A549 (cell line): ENCODE measurements at regions not wholly inside any gene's neighbourhood (a gene's known extent, or its start where the extent isn't known, plus 50 kb on each side); places are given as distances from the start of the nearest gene placed in this dataset.

Source experiments
- ATAC-seq, 2 experiments: fragments of 200-7000 bp in 1 of 2; fragments of >200 bp in 1 of 2; cut with Nextera tagmentation in 1 of 2; cut with Tn5 transposase in 1 of 2; 3 replicates each; pipeline versions ENCODE4 v1.8.0 to v1.9.1; 2018 to 2020; ENCODE audit warnings: mild to moderate bottlenecking in 1 of 2, moderate library complexity in 1 of 2
- CTCF ChIA-PET: fragments of 300-600 bp; sonication (Branson Sonifier 250); formaldehyde crosslinking; extraction: SDS; loops from one replicate; lab custom pipeline; 2021; ENCODE audit warnings: antibody characterized with exemption, inconsistent platforms; lab: Yijun Ruan, JAX
- POLR2A ChIA-PET: fragments of 350-600 bp; formaldehyde crosslinking; extraction: SDS; loops from one replicate; lab custom pipeline; 2021; ENCODE audit warnings: antibody characterized with exemption, inconsistent platforms; lab: Yijun Ruan, JAX
- DNase-seq, 2 experiments: peaks; one replicate each; pipeline versions ENCODE4 v3.0.0 to v3.0.0-alpha.2; 2011 to 2016; ENCODE audit warnings: low read depth in 1 of 2, low spot score in 1 of 2
- FAIRE-seq: peaks from 2 replicates; lab custom pipeline; 2011; peaks lifted over from hg19 to GRCh38; lab: Jason Lieb, UNC
- H3K27ac ChIP-seq, 2 experiments: fragments of >200 bp; sonication (Bioruptor Twin); formaldehyde crosslinking; 3 replicates each; pipeline ENCODE4 v1.5.1; 2016 to 2017
- H3K4me1 ChIP-seq: fragments of >200 bp; sonication (Bioruptor Twin); formaldehyde crosslinking; 3 replicates; pipeline ENCODE4 v1.6.1; 2016
- H3K4me2 ChIP-seq: fragments of >200 bp; sonication (Bioruptor Twin); formaldehyde crosslinking; 3 replicates; pipeline ENCODE4 v1.6.1; 2016
- H3K4me3 ChIP-seq: fragments of >200 bp; sonication (Bioruptor Twin); formaldehyde crosslinking; 3 replicates; pipeline ENCODE4 v1.5.1; 2016
- H3K9me3 ChIP-seq: fragments of >200 bp; sonication (Bioruptor Twin); formaldehyde crosslinking; 3 replicates; pipeline ENCODE4 v1.6.1; 2016
- BHLHE40 ChIP-seq: IDR thresholded peaks from 2 replicates; pipeline ENCODE4 v1.6.1; 2012; ENCODE audit warnings: low read depth, low read length, inconsistent platforms
- CBX8 ChIP-seq: fragments of 200-600 bp; sonication (generic); IDR thresholded peaks from 2 replicates; pipeline ENCODE4 v1.6.1; 2016
- ESRRA ChIP-seq: fragments of 150-350 bp; IDR thresholded peaks from 2 replicates; pipeline ENCODE4 v1.6.1; 2014; ENCODE audit warnings: mild to moderate bottlenecking, low read length, borderline replicate concordance
- FOSL2 ChIP-seq, 2 experiments: fragments of 450-650 bp in 1 of 2; fragments of >200 bp in 1 of 2; sonication (Bioruptor Twin) in 1 of 2; formaldehyde crosslinking; IDR thresholded peaks; 2 replicates each; pipeline versions ENCODE4 v1.5.0 to v1.6.1; 2016 to 2020; ENCODE audit warnings: mild to moderate bottlenecking in 1 of 2, moderate library complexity in 1 of 2
- GATA3 ChIP-seq: IDR thresholded peaks from 2 replicates; pipeline ENCODE4 v1.6.1; 2012; ENCODE audit warnings: borderline replicate concordance
- HES2 ChIP-seq: fragments of >200 bp; sonication (Bioruptor Twin); formaldehyde crosslinking; IDR thresholded peaks from 2 replicates; pipeline ENCODE4 v1.6.1; 2016
- HMGXB4 ChIP-seq: fragments of 250-450 bp; sonication (Bioruptor Pico); IDR thresholded peaks from 2 replicates; pipeline ENCODE4 v1.5.0; 2021; ENCODE audit warnings: mild to moderate bottlenecking, moderate library complexity, borderline replicate concordance
- HOXB13 ChIP-seq: fragments of 250-450 bp; sonication (Bioruptor Pico); IDR thresholded peaks from 2 replicates; pipeline ENCODE4 v1.5.0; 2020; ENCODE audit warnings: low read depth, mild to moderate bottlenecking, moderate library complexity
- HOXB5 ChIP-seq: fragments of 250-450 bp; sonication (Bioruptor Pico); IDR thresholded peaks from 2 replicates; pipeline ENCODE4 v1.5.0; 2020; ENCODE audit warnings: mild to moderate bottlenecking, moderate library complexity
- JUN ChIP-seq, 2 experiments: fragments of >200 bp; sonication (Bioruptor Twin); formaldehyde crosslinking; IDR thresholded peaks; 2 replicates in 1 of 2; 3 replicates in 1 of 2; pipeline ENCODE4 v1.6.1; 2016 to 2017
- JUNB ChIP-seq: fragments of >200 bp; sonication (Bioruptor Twin); formaldehyde crosslinking; IDR thresholded peaks from 2 replicates; pipeline ENCODE4 v1.6.1; 2016
- KDM5A ChIP-seq: fragments of 200-600 bp; sonication (generic); IDR thresholded peaks from 2 replicates; pipeline ENCODE4 v1.6.1; 2016; ENCODE audit warnings: antibody characterized with exemption, mild to moderate bottlenecking
- MAX ChIP-seq: IDR thresholded peaks from 2 replicates; pipeline ENCODE4 v1.6.1; 2012
- NFE2L2 ChIP-seq: fragments of 150-350 bp; conservative IDR thresholded peaks from 2 replicates; pipeline ENCODE4 v1.6.1; 2014; ENCODE audit warnings: low read length
- NR3C1 ChIP-seq: fragments of >200 bp; sonication (Bioruptor Twin); formaldehyde crosslinking; IDR thresholded peaks from 3 replicates; pipeline ENCODE4 v1.6.1; 2017
- PBX3 ChIP-seq: IDR thresholded peaks from 2 replicates; pipeline ENCODE4 v1.6.1; 2012
- POLR2A ChIP-seq: IDR thresholded peaks from 2 replicates; pipeline ENCODE4 v1.6.1; 2012; ENCODE audit warnings: mild to moderate bottlenecking, low read length
- POLR2AphosphoS2 ChIP-seq: conservative IDR thresholded peaks from 2 replicates; pipeline ENCODE4 v1.6.1; 2012; ENCODE audit warnings: low read length, improper control_type of control experiment, inconsistent platforms
- RAD21 ChIP-seq, 2 experiments: fragments of >200 bp in 1 of 2; sonication (Bioruptor Twin) in 1 of 2; formaldehyde crosslinking in 1 of 2; IDR thresholded peaks in 1 of 2; conservative IDR thresholded peaks in 1 of 2; 2 replicates in 1 of 2; 3 replicates in 1 of 2; pipeline ENCODE4 v1.6.1; 2012 to 2018; ENCODE audit warnings: inconsistent platforms in 1 of 2
- RCOR1 ChIP-seq: fragments of 150-350 bp; IDR thresholded peaks from 2 replicates; pipeline ENCODE4 v1.6.1; 2014; ENCODE audit warnings: antibody characterized with exemption, low read length, low read depth
- REST ChIP-seq: fragments of 200-600 bp; sonication (generic); IDR thresholded peaks from 2 replicates; pipeline ENCODE4 v1.6.1; 2016; ENCODE audit warnings: antibody characterized with exemption, mild to moderate bottlenecking, moderate library complexity
- ZFP36 ChIP-seq: fragments of 450-650 bp; IDR thresholded peaks from 2 replicates; pipeline ENCODE4 v1.6.1; 2014; ENCODE audit warnings: borderline replicate concordance; ENCODE audit not compliant: partially characterized antibody
- ZNF302 ChIP-seq: fragments of 250-450 bp; sonication (Bioruptor Pico); IDR thresholded peaks from 2 replicates; pipeline ENCODE4 v1.9.0; 2021; ENCODE audit warnings: inconsistent platforms, mild to moderate bottlenecking, moderate library complexity
- ZSCAN20 ChIP-seq: fragments of 250-450 bp; sonication (Bioruptor Pico); IDR thresholded peaks from 2 replicates; pipeline ENCODE4 v1.8.0; 2022; ENCODE audit warnings: mild to moderate bottlenecking, moderate library complexity
- WGBS: methylation state at CpG from one replicate; pipeline ENCODE4 v1.1.6; 2017; ENCODE audit errors: missing lambda C conversion rate; 5-methylcytosine and 5-hydroxymethylcytosine counted together

GRCh38 chr13:63501702-63502101 lies 2086.1 kb upstream of the PCDH20 start:
- TF ChIP-seq JUN (IDR thresholded peaks at IDR 0.05) (no peak), BHLHE40 (no peak), MAX (no peak), HOXB13 (CRISPR knock-in tag) (no peak), REST (no peak), GATA3 (no peak), CBX8 (no peak), RAD21 (conservative IDR thresholded peaks at IDR 0.05 in 1 of 2, IDR thresholded peaks at IDR 0.05 in 1 of 2) (no peak), HMGXB4 (CRISPR knock-in tag) (no peak), NR3C1 (no peak)
- DNase-seq: no peak
- WGBS: 0% methylated on average over 1 of the region's 1 CpG
- no peak overlapping the region for H3K4me3 ChIP-seq
- no peak for FAIRE-seq
- no peaks in the 10 kb centered on the region for H3K4me1 ChIP-seq
- no peak for ATAC-seq
- ChIA-PET POLR2A (no interaction called here), CTCF (no interaction called here)
- no peak overlapping the region for H3K4me2 ChIP-seq
- H3K9me3 ChIP-seq: no peaks in the 10 kb centered on the region
- H3K27ac ChIP-seq: no peak overlapping the region

- Histone ChIP-seq H3K27ac (no peak overlapping the region), H3K9me3 (no peaks in the 10 kb centered on the region), H3K4me2 (no peak overlapping the region), H3K4me1 (no peaks in the 10 kb centered on the region), H3K4me3 (no peak overlapping the region)
- TF ChIP-seq ZSCAN20 (CRISPR knock-in tag) (no peak), RCOR1 (no peak), ESRRA (no peak), HES2 (no peak), POLR2AphosphoS2 (no peak), JUNB (no peak)
- FAIRE-seq (no peak), DNase-seq (no peak), ATAC-seq (no peak)
- CTCF ChIA-PET: no interaction called here
- POLR2A ChIA-PET: no interaction called here
These were observed 2082.0 kb upstream of the PCDH20 start for GRCh38 chr13:63497601-63498000.

GRCh38 chr13:63492604-63493003 lies 2077.0 kb upstream of the PCDH20 start:
- 43% methylated on average over 2 of the region's 2 CpGs for WGBS
- Histone ChIP-seq H3K4me2 (no peak overlapping the region), H3K4me1 (no peaks in the 10 kb centered on the region), H3K27ac (no peak overlapping the region), H3K4me3 (no peak overlapping the region), H3K9me3 (no peaks in the 10 kb centered on the region)
- no peak for ATAC-seq
- ChIA-PET CTCF (interaction anchor here (0.7 kb wide), 1 partner anchor 87 kb away, joined by 3 read pairs; no protein-coding TSS in a partner anchor), POLR2A (no interaction called here)
- DNase-seq: no peak
- FAIRE-seq: no peak
- TF ChIP-seq JUN (IDR thresholded peaks at IDR 0.05): no peak
- no peak for TF ChIP-seq HES2
- TF ChIP-seq HOXB13 (CRISPR knock-in tag): no peak
- TF ChIP-seq POLR2A: no peak
- TF ChIP-seq FOSL2 (IDR thresholded peaks at IDR 0.05): no peak
- no peak for TF ChIP-seq FOSL2 (CRISPR knock-in tag; IDR thresholded peaks at IDR 0.05)
- no peak for TF ChIP-seq CBX8
- TF ChIP-seq ZNF302: no peak
- TF ChIP-seq HOXB5 (CRISPR knock-in tag): no peak
- TF ChIP-seq KDM5A: no peak
- TF ChIP-seq PBX3: no peak
- no peak for TF ChIP-seq NFE2L2
- no peak for TF ChIP-seq REST
- no peak for TF ChIP-seq GATA3
- no peak for TF ChIP-seq ZFP36
